HG03354 (cell line): ENCODE measurements at regions not wholly inside any gene's neighbourhood (a gene's known extent, or its start where the extent isn't known, plus 50 kb on each side); places are given as distances from the start of the nearest gene placed in this dataset.

ENCODE experiments used
- ATAC-seq: cut with Tn5 transposase; IDR thresholded peaks from one replicate; pipeline ENCODE4 v1.9.1; 2021; ENCODE audit warnings: mild to moderate bottlenecking; ENCODE audit not compliant: unreplicated experiment, poor library complexity, severe bottlenecking

- ATAC-seq: no peak
Measured at GRCh38 chr10:131751827-131752775, 148.7 kb upstream of the PPP2R2D start.

- no peak for ATAC-seq
Measured at GRCh38 chr10:131753336-131753735, 147.5 kb upstream of the PPP2R2D start.

GRCh38 chr10:131755200-131755599 lies 145.6 kb upstream of the PPP2R2D start:
- ATAC-seq: no peak

- ATAC-seq: no peak
Measured at GRCh38 chr10:131757285-131758058, 143.3 kb upstream of the PPP2R2D start.

GRCh38 chr10:131758062-131758938 lies 142.5 kb upstream of the PPP2R2D start:
- ATAC-seq: no peak

GRCh38 chr10:131758939-131759301 lies 141.9 kb upstream of the PPP2R2D start:
- no peak for ATAC-seq

GRCh38 chr10:131759347-131759746 lies 141.5 kb upstream of the PPP2R2D start:
- no peak for ATAC-seq

GRCh38 chr10:131760416-131761166 lies 140.2 kb upstream of the PPP2R2D start:
- no peak for ATAC-seq

GRCh38 chr10:131762789-131763696 lies 137.8 kb upstream of the PPP2R2D start:
- ATAC-seq: no peak

- ATAC-seq: no peak
Measured at GRCh38 chr10:131764929-131765328, 135.9 kb upstream of the PPP2R2D start.

- ATAC-seq: no peak
Measured at GRCh38 chr10:131766096-131766495, 134.7 kb upstream of the PPP2R2D start.

- no peak for ATAC-seq
Measured at GRCh38 chr10:131767716-131768115, 133.1 kb upstream of the PPP2R2D start.

GRCh38 chr10:131769571-131770410 lies 131.0 kb upstream of the PPP2R2D start:
- ATAC-seq: no peak

GRCh38 chr10:131770946-131771633 lies 129.7 kb upstream of the PPP2R2D start:
- no peak for ATAC-seq

GRCh38 chr10:131771634-131772358 lies 129.0 kb upstream of the PPP2R2D start:
- ATAC-seq: no peak

GRCh38 chr10:131772441-131772840 lies 128.4 kb upstream of the PPP2R2D start:
- ATAC-seq: no peak
